ENCODE measurements at regions not wholly inside any gene's neighbourhood (a gene's known extent, or its start where the extent isn't known, plus 50 kb on each side); places are given as distances from the start of the nearest gene placed in this dataset.
"Not testable (repeated sequence)": the region's sequence is repeated elsewhere in the genome, so short reads cannot be mapped to it uniquely, and the experiment has no call there.

DNA sequence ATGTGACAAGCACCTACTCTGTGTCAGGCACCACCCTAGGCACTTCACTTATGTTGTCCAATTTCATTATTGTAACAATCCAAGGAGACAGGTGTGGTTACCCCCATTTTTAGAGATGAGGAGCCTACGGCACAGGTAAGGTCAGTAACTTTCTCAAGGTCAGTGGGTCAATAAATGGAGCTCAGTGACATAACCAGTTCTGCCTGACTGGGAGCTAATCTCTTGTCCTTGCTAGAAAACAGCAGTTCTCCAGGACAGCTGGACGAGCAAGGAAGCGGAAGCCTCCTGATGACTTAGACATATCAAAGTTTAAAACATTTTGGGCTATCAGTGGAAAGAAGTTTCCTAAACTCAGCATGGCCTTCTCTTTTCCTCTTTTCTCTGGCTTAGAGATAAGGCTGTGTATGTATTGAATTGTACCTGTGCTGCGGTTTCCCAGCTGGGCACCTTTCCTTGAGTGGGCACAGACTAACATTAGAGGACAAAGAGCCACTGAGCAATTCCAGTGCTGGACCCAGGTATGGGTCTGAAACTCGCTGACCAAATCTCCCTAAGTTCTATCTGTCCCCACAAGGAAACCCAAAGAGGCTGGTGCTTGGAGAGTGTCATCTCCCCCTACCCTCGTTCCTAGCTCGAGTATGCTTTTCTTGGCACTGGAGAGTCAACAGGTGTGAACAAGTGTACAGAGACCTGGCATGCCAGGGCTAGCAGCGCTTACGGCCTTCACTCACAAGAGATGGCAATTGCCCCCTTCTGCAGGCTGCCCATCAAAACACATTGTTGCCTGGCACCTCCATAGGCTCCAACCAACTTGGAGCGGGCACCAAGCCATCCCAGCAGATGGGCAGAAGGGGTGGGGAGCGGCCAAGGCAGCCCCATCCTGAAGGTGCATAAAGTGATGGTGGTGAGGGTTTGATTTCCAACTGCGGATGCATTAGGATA lies 456.1 kb upstream of the PROX1 start:
- DNase-seq (ENCODE audit: low spot score), result no peak

DNA sequence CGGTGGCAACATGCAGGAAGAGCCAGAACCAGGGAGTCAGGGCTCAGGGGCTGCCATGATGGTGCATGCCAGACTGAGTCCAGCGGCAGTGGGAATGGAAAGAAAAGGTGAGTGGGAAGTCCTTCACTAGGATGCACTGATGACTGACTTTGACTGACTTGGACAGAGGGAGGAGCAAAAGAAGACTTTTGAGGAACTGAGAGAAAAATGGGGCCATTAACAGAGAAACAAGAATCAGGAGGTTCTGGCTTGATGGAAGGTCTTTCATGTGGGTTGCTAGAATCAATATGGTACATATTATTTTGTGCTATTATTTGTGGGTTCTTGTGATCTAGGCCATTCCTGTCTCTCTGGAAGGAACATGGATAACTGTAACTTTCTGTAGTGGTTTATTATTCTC lies 454.6 kb upstream of the PROX1 start:
- no peak for DNase-seq (ENCODE audit: low spot score)

DNA sequence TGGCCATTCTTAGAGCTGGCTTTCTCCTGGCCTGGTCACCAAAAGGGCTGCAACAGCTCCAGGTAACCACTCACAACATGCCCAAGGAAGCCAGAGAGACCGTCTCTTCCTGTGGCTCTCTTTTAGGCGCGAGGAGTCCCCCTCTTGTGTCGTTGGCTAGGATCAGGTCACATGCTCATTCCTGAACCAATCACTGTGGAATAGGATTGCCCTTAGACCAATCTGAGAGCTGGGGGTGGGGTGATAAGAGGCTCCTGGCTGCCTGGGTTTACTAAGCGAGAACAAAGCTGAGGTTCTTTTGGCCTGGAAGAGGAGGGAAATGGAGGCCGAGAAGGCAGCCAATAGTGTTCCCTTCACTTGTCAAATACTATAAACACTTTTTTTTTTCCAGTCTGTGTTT lies 452.1 kb upstream of the PROX1 start:
- DNase-seq (ENCODE audit: low spot score), result no peak

DNA sequence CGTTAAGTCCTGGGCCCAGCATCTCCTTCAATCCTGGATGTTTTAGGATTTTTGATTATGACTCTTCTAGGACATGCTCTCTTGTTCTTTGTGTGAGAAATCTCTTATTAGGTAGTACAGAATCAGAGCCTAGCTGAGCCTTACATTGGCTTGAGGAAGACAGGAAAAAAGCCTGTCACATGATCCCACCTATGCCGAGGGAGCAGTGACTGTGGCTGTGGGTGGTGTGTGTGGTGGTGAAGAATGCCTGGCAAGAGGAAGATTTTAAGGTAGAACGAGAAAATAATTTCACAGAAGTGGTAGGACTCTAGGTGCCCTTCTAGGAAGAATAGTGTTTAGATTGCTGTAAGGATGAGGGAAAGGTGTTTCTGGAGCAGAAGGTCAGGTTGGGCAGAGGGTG lies 449.5 kb upstream of the PROX1 start:
- peak; percentile 45 for DNase-seq (ENCODE audit: low spot score)

DNA sequence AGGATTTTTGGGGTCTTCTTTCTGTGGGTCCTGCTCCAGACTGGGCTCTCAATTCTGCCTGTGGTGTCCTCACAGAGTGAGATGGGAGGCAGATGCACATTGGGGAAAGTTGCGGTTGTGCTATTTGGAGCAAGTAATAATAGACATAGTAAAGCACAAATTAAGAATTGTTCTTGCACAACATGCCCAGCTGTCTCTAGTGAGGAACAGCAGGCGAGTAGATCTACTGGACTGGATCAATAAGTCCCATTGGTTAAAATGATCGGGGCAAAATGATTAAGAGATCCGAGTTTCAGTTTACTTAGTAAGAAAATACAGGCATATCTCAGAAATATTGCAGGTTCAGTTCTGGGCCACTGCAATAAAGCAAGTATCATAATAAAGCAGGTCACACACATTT lies 448.3 kb upstream of the PROX1 start:
- no peak for DNase-seq (ENCODE audit: low spot score)

DNA sequence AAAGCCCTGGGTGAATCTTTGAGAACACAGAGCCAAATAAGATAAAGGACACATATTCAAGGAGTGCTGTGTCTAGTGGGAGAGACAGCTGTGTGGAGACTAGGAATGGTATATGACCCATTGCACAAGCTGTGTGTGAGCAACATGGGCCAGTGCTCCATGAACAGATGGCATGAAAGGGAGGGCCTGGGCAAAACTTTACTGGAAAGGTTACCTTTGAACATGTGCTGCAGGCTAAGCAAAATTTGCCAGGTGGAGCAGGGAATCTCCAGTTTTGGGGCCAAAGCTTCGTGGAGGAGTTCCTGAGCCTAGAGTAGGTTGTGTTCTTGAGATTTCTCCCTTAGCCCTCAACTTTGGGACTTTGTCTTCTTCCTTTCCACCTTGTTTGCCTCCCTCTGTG lies 446.1 kb upstream of the PROX1 start:
- no peak for DNase-seq (ENCODE audit: low spot score)

DNA sequence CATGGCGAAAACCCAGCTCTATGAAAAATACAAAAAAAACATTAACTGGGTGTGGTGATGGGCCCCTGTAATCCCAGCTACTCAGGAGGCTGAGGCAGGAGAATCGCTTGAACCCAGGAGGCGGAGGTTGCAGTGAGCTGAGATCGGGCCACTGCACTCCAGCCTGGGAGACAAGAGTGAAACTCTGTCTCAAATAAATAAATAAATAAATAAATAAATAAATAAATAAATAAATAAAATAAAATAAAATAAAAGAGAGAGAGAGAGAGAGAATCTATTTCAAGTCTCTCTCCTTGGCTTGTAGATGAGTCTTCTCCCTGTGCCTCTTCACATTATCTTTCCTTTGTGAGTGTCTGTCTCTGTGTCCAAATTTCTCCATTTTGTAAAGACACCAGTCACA lies 442.6 kb upstream of the PROX1 start:
- not testable (repeated sequence) for DNase-seq (ENCODE audit: low spot score)

DNA sequence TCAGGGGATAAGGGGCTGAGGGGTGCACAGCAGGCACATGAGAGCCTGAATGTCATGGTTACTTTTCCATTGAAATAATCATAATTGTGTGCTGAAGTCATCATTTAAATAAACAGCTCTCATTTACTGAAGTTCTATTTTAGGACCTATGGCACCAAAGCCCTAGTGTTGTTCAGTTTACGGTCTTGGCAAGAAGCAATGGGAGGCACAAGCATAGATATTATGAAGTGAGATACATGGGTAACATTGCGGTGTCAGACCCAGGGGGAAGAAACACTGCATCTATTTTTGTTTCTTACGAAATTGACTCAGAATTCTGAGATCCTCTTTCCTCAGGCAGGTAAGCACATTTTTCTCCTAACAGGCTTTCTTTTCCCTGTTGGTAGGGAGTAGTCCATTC lies 437.8 kb upstream of the PROX1 start:
- no peak for DNase-seq (ENCODE audit: low spot score)

DNA sequence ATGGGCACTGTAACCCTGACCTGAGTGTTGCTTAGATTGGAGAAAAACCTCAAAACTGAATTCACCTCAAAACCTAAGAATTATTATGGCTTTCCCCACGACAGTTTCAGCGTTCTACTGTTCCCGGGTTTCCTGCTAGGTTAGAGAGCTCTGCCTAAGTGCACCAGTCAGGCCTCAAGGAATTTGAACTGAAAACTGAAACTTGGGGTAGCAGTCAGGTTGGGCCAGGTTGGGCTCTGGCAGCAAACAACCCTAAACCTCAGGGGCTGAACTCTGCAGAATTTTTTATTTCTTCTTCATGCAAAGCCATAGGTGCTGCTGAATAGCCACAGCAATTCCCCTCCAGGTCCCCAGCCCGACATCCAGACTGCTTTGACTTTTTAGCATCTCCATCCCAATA lies 437.0 kb upstream of the PROX1 start:
- DNase-seq (ENCODE audit: low spot score), result no peak

DNA sequence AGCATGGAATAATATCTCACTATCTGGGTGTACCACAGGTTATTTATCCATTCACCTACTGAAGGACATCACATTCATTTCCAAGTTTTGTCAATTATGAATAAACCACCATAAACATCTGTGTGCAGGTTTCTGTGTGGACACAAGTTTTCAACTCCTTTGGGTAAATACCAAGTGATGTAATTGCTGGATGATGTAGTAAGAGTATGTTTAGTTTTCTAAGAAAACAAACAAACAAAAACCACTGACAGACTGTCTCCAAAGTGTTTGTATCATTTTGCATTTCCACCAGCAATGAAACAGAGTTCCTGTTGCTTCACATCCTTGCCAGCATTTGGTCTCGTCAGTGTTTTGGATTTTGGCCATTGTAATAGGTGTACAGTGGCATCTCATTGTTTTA lies 435.7 kb upstream of the PROX1 start:
- DNase-seq (ENCODE audit: low spot score), result no peak

DNA sequence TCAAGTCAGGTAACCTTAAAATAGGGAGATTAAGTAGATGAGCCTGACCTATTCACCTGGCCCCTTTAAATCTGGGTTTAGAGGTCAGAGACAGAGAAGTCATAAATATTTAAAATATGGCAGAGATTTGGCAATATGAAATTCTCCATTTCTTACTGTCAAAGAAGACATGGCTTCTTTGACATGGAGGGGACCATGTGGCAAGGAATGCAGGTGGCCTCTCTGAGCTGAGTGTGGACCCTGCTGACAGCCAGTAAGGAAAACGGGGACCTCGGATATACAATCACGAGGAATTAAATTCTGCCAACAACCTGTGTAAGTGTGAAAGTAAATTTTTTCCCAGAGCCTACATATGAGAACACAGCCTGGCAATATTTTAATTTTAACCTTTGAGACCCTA lies 427.5 kb upstream of the PROX1 start:
- no peak for DNase-seq (ENCODE audit: low spot score)

DNA sequence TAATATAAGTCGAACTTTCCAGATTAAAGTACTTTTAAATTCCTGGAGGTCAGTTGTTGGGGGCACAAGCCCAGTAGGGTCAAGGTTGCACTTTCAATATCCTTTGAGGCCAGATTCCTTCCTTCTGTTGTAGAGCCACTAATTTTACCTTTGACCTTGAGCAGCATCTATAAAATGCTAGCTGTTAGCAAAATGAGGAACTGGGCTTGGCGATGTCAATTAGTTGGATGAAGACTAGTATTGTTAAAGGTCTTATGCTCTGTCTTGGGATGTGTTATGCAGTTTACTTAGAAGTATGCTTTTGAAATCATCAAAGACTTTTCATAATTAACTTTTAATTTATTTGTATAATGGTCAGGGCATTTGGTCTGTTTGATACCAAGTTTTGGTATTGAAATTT lies 425.9 kb upstream of the PROX1 start:
- no peak for DNase-seq (ENCODE audit: low spot score)

DNA sequence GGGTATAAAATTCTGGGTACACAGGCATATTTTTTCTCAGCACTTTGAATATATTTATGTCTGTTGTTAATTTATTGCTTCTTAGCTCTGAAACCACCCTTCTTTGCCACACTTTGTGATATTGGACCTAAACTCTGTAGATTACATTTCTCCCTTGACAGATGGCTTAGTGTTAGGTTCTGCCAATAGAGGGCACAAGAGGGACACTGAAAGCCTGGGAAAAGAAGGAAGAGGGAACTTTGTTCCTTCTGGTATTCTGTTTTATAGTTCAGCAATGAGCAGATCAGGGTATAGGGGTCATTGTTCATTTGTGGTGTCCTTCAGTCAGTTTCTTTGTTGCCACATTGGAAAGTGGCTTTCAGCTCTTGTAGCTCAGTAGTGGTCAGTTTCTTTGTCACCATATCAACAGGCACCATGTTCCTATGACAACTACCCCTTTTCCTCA lies 423.5 kb upstream of the PROX1 start:
- no peak for DNase-seq (ENCODE audit: low spot score)

DNA sequence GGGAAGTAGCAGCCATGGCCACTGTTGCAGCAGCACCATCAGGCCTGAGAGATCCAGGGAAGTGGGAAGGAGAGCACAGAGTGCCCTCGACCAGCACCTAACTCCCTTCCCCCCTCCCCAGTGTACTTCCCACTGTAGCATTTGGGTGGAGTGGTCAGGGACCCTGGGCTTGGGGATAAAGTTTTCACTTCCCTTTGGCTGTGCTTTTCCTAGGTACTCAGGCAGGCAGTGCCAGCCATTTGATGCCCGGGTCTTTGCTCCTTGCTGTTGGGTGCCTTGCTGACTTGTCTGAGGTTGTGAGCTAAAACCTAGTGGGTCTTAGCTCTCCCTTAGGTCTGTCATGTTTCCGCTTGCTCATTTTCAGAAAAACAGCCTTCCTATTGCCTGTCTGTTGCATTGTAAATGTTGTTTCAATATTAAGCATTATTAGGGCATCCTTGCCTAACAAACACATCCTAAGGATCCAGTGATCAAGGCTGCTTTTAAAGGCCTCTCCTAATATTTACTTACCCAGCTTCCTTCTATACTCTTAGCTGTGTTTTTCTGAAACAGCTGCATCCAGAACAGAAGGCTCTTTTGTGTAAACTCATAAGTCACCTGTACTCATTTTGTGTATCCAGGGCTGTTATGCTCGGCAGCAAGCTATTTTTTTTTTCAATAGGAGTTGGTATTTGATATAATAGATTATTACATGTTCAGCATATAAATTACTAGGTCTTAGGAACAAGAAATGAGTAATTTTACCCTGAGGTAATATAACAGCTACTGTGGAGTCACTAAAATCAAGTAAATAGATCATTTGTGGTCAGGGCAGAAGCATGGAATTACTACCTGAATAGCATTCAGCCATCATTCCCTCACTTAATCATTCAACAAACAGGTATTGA lies 418.6 kb upstream of the PROX1 start:
- no peak for DNase-seq (ENCODE audit: low spot score)

DNA sequence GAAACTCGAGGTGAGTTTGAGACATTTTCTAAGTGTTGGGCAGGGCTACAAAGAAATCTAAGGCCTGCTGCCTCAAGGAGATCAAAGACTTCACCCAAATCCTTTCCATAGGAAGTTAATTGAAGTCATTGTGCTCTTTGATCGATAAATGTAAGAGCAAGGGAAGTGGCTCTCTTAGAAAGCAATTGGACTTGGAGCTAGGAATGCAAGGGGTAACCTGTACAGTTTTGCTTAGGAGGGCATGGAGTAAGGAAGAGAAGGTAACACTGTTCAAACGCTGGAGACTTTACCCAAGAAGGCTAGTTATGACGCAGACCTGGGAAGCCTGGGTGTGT lies 418.0 kb upstream of the PROX1 start:
- DNase-seq (ENCODE audit: low spot score), result no peak

DNA sequence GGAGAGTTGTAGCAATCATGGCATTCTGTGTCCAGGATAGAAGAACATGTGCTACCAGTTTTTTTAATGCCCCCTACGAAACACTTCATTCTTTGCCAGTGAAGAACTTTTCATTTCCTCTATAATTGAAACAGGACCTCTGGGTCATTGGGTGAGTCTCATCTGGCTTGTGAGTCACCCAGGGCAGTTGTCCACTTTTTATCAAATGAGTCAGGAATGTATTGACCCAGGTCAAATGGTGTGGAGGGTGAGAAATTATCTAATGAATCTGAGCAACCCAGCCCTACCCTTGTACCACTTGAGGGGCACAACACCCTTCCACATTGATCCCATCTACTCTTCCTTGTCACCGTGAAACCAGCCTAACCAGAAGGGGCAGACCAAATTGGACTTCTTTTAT lies 417.3 kb upstream of the PROX1 start:
- no peak for DNase-seq (ENCODE audit: low spot score)

DNA sequence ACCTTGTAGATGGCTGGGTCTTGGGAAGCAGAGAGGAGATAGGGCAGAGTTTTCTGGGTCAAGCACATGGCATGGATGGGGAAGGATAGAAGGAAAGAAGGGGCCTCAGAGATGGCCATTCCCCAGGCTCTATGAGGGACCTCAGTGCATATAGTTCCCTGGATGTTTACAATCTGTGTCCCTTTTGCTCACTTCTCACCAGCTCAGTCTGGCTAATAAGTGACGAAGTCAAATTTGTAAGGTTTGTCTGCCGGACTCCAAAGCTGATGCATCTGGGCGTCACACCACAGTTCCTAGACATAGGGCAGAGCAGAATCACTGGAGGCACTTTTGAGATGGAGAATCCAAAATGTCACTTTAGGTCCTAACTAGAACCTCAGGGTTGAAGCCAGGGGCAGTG lies 416.4 kb upstream of the PROX1 start:
- DNase-seq (ENCODE audit: low spot score), result no peak

DNA sequence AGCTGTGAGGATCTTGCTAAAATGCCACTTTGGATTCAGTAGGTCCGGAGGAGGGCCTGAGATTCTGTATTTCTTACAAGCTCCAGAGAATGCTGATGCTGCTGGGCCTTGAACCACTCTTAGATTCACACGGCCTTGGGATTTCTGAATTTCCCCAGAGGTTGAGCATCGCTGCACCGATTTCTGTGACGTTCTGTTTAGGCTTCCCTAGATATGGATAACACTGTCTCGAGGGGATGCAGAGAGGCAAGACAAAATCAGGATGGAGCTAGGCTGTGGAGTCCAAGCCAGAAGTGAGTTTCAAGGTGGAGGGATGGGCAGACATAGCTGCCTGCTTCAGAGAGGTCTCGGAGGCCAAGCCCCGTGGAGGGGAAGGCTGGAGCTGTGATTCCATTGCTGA lies 415.9 kb upstream of the PROX1 start:
- DNase-seq (ENCODE audit: low spot score), result no peak

DNA sequence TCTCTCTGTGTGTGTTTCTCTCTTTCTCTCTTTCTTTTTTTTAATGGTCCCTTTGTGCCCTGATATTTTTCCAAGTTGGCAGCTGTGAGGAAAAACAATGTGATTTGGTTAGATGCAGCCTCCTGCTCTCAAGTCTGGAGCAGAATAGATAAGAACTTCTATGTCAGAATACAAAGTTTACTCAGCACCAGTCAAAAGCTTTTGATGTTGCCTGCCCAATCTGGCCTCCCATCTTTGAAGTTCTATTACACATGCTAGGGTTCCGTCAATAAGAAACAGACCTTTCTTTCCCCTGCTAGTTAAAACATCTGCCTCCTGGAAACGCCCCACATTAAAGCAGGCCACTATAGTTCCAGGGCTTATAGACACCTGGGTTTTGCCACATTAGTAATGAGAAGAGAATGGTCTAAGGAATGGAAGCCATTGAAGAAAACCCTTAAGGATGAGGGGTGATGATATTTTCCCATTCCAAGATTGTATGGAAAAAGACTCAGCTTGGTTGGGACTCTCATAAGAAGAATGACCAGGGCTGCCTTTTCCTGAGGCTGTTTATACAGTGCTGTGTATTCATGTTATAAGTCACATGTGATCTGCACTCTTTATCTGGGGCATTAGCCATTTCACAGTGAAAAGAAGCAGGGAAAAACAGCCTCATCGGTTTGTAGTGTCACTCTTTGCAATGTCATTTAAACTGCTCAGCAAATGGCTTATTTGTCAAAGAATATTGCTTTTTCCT lies 414.7 kb upstream of the PROX1 start:
- DNase-seq (ENCODE audit: low spot score), result no peak

DNA sequence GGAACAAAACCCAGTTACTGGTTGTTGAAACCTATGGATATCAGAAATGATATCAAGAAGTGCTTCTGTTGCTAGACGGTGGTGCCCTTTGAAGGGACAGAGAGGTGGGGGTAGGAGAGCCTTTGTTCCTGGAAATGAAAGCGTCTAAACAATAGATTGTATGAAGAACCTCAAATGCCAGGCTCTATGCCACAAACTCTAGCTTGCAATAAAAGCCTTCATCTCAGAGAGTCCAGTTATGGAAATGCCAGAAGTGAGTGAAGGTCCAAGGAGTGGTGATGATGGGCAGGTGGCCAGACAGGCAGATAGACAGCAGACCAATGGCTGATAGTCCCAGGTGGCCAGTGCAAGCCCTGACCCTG lies 414.1 kb upstream of the PROX1 start:
- no peak for DNase-seq (ENCODE audit: low spot score)

DNA sequence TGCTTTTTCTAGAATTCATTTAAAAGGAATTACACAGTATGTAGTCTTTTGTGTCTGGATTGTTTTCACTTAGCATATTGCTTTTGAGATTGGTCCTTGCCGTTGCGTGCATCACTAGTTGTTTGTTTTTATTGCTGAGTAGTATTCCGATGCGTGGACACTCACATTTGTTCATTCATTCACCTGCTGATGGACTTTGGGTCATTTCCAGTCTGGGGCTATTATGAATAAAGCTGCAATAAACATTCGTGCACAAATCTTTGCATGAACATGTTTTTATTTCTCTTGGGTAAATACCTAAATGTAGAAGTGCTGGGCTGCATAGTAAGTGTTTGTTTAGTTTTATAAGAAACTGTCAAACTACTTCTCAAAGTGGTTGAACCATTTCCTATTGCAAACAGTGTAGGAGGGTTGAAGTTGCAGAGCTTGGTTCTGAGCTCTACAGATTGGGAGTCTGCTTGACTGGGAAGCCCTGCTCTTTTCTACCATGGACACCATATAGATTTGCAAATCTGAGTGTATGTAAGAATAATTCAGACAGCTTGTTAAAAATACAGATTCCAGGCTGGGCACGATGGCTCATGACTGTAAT lies 404.7 kb upstream of the PROX1 start:
- DNase-seq (ENCODE audit: low spot score), result no peak

DNA sequence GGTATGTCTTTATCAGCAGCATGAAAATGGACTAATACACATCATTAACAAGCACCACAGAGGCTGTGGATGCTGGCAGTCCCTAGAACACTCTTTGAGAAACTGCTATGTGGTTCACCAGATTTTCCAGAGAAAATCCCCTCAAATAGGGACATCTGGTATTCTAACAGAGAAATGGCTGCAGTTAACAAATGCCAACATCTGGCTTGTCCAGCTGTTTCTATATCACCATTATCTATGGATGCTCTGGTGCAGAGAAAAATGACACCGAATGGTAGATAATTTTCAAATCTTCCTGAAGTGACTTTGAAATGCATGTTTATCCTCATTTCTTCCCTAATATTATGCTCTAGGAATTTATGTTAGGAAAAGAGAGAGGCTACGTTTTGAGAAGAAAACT lies 403.5 kb upstream of the PROX1 start:
- DNase-seq (ENCODE audit: low spot score), result no peak
